OCI-LY3 (cell line): ENCODE measurements at regions not wholly inside any gene's neighbourhood (a gene's known extent, or its start where the extent isn't known, plus 50 kb on each side); places are given as distances from the start of the nearest gene placed in this dataset.

Experiments used
- CTCF ChIP-seq: fragments of 200-600, 300-600 bp; sonication (generic); IDR thresholded peaks from 2 replicates; pipeline ENCODE4 v1.5.1; 2014; ENCODE audit warnings: antibody characterized with exemption, low read length, low read depth
- EZH2phosphoT487 ChIP-seq: fragments of 200-600 bp; shearing (Covaris generic); IDR thresholded peaks from 2 replicates; pipeline ENCODE4 v1.6.1; 2018; ENCODE audit warnings: antibody characterized with exemption, mixed run types, low read depth

- TF ChIP-seq CTCF (no peak), EZH2phosphoT487 (no peak)
Observed at GRCh38 chr18:40222776-40223175, 1732.3 kb upstream of the PIK3C3 start.
